ENCODE measurements at regions not wholly inside any gene's neighbourhood (a gene's known extent, or its start where the extent isn't known, plus 50 kb on each side); places are given as distances from the start of the nearest gene placed in this dataset.
"Not testable (repeated sequence)": the region's sequence is repeated elsewhere in the genome, so short reads cannot be mapped to it uniquely, and the experiment has no call there.

- no peak for ATAC-seq
- Histone ChIP-seq H3K4me1 (no peaks in the 10 kb centered on the region), H3K4me3 (no peak overlapping the region), H3K36me3 (no peaks in the 10 kb centered on the region), H3K27me3 (no peaks in the 10 kb centered on the region), H3K9me3 (no peaks in the 10 kb centered on the region), H3K27ac (no peak overlapping the region)
- TF ChIP-seq CTCF (IDR thresholded peaks at IDR 0.05) (no peak), POLR2A (IDR thresholded peaks at IDR 0.05) (no peak)
- 48 to 65% (median 61%) methylated on average over 4 of the region's 4 CpGs for WGBS, 4 donors
- intact Hi-C loops (cut with DNase I): no loop called here
- DNase-seq: no peak
Observed at GRCh38 chrX:27163236-27163635, 299.9 kb downstream of the PPP4R3C start.

DNA sequence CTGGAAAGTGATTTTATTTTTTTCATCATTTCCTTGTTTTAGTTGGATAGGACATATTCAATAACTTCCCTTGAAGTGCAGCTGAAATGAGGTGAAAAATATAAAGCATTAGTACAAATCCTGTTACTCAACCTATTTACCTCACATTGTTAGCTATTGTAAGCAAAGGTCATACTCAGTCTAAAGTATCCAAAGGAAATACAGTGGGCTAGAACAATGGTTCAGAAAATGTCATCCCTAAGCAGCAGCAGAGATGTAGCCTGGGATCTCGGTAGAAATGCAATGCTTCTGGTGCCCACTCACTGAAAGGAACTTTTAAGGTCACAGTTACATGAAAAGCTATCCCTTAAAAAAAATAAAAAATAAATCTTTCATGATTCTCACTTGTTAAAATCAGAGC lies 300.6 kb downstream of the PPP4R3C start:
- 50 to 82% (median 61%) methylated on average over 1 of the region's 1 CpG for WGBS, 4 donors
- no peaks in the 10 kb centered on the region for H3K27me3 ChIP-seq

DNA sequence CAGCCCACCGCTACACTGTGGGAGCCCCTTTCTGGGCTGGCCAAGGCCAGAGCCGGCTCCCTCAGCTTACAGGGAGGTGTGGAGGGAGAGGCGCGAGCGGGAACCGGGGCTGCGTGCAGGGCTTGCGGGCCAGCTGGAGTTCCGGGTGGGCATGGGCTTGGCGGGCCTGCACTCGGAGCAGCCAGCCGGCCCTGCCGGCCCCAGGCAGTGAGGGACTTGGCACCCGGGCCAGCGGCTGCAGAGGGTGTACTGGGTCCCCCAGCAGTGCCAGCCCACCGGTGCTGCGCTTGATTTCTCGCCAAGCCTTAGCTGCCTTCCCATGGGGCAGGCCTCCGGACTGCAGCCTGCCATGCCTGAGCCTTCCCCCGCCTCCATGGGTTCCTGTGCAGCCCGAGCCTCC lies 306.2 kb downstream of the PPP4R3C start:
- WGBS, 4 donors: 87 to 100% (median 94%) methylated on average over 4 to 21 of the region's 21 CpGs
- H3K4me1 ChIP-seq; H3K4me3 ChIP-seq; H3K36me3 ChIP-seq; H3K27ac ChIP-seq; DNase-seq; H3K27me3 ChIP-seq; H3K9me3 ChIP-seq; intact Hi-C loops (cut with DNase I); ATAC-seq: not testable (repeated sequence)

More for the DNA sequence above, 300.6 kb downstream of the PPP4R3C start:
- H3K27ac ChIP-seq: no peak overlapping the region
- H3K36me3 ChIP-seq: no peaks in the 10 kb centered on the region
- ATAC-seq (no peak), DNase-seq (no peak)
- H3K4me1 ChIP-seq: no peaks in the 10 kb centered on the region
- TF ChIP-seq POLR2A (IDR thresholded peaks at IDR 0.05): no peak
- TF ChIP-seq CTCF (IDR thresholded peaks at IDR 0.05): no peak
- intact Hi-C loops (cut with DNase I): no loop called here
- no peaks in the 10 kb centered on the region for H3K9me3 ChIP-seq
- no peak overlapping the region for H3K4me3 ChIP-seq

DNA sequence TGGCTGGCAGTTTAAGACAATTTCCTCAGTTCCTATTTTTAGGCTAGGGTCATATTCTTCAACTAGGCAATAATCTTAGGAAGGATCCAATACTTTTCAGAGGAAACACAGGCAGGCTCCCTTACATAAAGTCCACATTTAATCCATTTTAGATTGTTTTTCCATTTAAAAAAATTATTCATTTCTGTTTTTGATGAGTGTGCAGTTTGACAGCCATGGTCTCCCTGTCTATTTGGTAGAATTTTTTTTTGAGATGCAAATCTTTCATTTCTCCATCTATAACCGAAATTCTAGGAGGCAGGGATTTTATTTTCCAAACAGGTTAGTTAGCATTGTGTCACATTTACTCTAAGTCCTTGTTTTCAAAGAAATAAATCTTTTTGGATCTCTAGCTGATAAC lies 326.8 kb downstream of the PPP4R3C start:
- H3K4me3 ChIP-seq: no peak overlapping the region
- no peaks in the 10 kb centered on the region for H3K27me3 ChIP-seq
- H3K9me3 ChIP-seq: peaks cover 0 to 7% (median 0%) of the 10 kb centered on the region in 12 donors
- DNase-seq (no peak), ATAC-seq (no peak)
- no peak for TF ChIP-seq CTCF (IDR thresholded peaks at IDR 0.05)
- no peak for TF ChIP-seq POLR2A (IDR thresholded peaks at IDR 0.05)
- H3K27ac ChIP-seq: no peak overlapping the region
- intact Hi-C loops (cut with DNase I): no loop called here
- no peaks in the 10 kb centered on the region for H3K4me1 ChIP-seq
- no peaks in the 10 kb centered on the region for H3K36me3 ChIP-seq
- WGBS, 4 donors: 40 to 75% (median 60%) methylated on average over 1 of the region's 1 CpG

- no peak for ATAC-seq
- Histone ChIP-seq H3K27ac (no peak overlapping the region), H3K4me3 (no peak overlapping the region), H3K9me3 (peaks cover 0 to 7% (median 0%) of the 10 kb centered on the region in 12 donors), H3K27me3 (no peaks in the 10 kb centered on the region), H3K36me3 (no peaks in the 10 kb centered on the region), H3K4me1 (no peaks in the 10 kb centered on the region)
- DNase-seq: no peak
- TF ChIP-seq POLR2A (IDR thresholded peaks at IDR 0.05): no peak
- no peak for TF ChIP-seq CTCF (IDR thresholded peaks at IDR 0.05)
- intact Hi-C loops (cut with DNase I): no loop called here
- 44 to 76% (median 56%) methylated on average over 1 of the region's 1 CpG for WGBS, 4 donors
Observed at GRCh38 chrX:27132862-27133261, 330.3 kb downstream of the PPP4R3C start.

- H3K4me3 ChIP-seq; H3K27me3 ChIP-seq; H3K4me1 ChIP-seq; H3K27ac ChIP-seq; intact Hi-C loops (cut with DNase I); ATAC-seq; DNase-seq; H3K36me3 ChIP-seq; H3K9me3 ChIP-seq: not testable (repeated sequence)
- 81 to 94% (median 88%) methylated on average over 11 of the region's 11 CpGs for WGBS, 4 donors
Observed at GRCh38 chrX:27087176-27087575, 376.0 kb downstream of the PPP4R3C start.
